MM.1S (cell line): ENCODE measurements at regions not wholly inside any gene's neighbourhood (a gene's known extent, or its start where the extent isn't known, plus 50 kb on each side); places are given as distances from the start of the nearest gene placed in this dataset.

Source experiments
- DNase-seq: peaks from one replicate; pipeline ENCODE4 v3.0.0-alpha.2; 2015
- H2AFZ ChIP-seq: fragments of 300-600 bp; sonication (generic); 2 replicates; pipeline ENCODE4 v1.6.0; 2016; ENCODE audit warnings: antibody characterized with exemption, low read length
- H3F3A ChIP-seq: fragments of 300-600 bp; sonication (generic); 2 replicates; pipeline ENCODE4 v1.6.1; 2016; ENCODE audit warnings: mild to moderate bottlenecking, antibody characterized with exemption, low read length, moderate library complexity, mixed read lengths; ENCODE audit not compliant: insufficient read depth
- H3K27ac ChIP-seq: fragments of 300-600 bp; sonication (generic); 2 replicates; pipeline ENCODE4 v1.5.1; 2016; ENCODE audit warnings: mild to moderate bottlenecking, low read length
- H3K27me3 ChIP-seq: fragments of 300-600 bp; sonication (generic); replicated peaks from 2 replicates; pipeline ENCODE4 v1.6.0; 2016; ENCODE audit warnings: low read length; ENCODE audit not compliant: insufficient read depth
- H3K36me3 ChIP-seq: fragments of 300-600 bp; sonication (generic); replicated peaks from 2 replicates; pipeline ENCODE4 v1.6.1; 2016; ENCODE audit warnings: mild to moderate bottlenecking, low read length, mixed read lengths; ENCODE audit not compliant: insufficient read depth
- H3K4me1 ChIP-seq: fragments of 300-600 bp; sonication (generic); 2 replicates; pipeline ENCODE4 v1.6.1; 2016; ENCODE audit warnings: low read length, mixed read lengths
- H3K4me2 ChIP-seq: fragments of 300-600 bp; sonication (generic); 2 replicates; pipeline ENCODE4 v1.6.0; 2016; ENCODE audit warnings: low read depth, low read length
- H3K4me3 ChIP-seq: fragments of 300-600 bp; sonication (generic); 2 replicates; pipeline ENCODE4 v1.5.1; 2016; ENCODE audit warnings: low read length, mixed read lengths
- H3K79me2 ChIP-seq: fragments of 300-600 bp; sonication (generic); 2 replicates; pipeline ENCODE4 v1.6.1; 2016; ENCODE audit warnings: mixed run types, low read length, mixed read lengths
- H3K9ac ChIP-seq: fragments of 300-600 bp; sonication (generic); 2 replicates; pipeline ENCODE4 v1.6.1; 2016; ENCODE audit warnings: low read length, mixed read lengths
- H3K9me2 ChIP-seq: fragments of 300-600 bp; sonication (generic); replicated peaks from 2 replicates; pipeline ENCODE4 v1.6.1; 2016; ENCODE audit warnings: mild to moderate bottlenecking, low read length, mixed read lengths; ENCODE audit not compliant: insufficient read depth
- H3K9me3 ChIP-seq: fragments of 300-600 bp; sonication (generic); replicated peaks from 2 replicates; pipeline ENCODE4 v1.6.1; 2016; ENCODE audit warnings: mild to moderate bottlenecking, low read length, mixed read lengths; ENCODE audit not compliant: insufficient read depth
- H4K20me1 ChIP-seq: fragments of 300-600 bp; sonication (generic); 2 replicates; pipeline ENCODE4 v1.6.1; 2016; ENCODE audit warnings: mild to moderate bottlenecking, low read length, moderate library complexity, mixed read lengths; ENCODE audit not compliant: insufficient read depth
- CTCF ChIP-seq: fragments of 300-600 bp; sonication (generic); IDR thresholded peaks from 2 replicates; pipeline ENCODE4 v1.5.1; 2016; ENCODE audit warnings: antibody characterized with exemption, low read length, mixed read lengths
- EZH2 ChIP-seq: fragments of 300-600 bp; sonication (generic); optimal IDR thresholded peaks from 2 replicates; pipeline ENCODE3; 2017; ENCODE audit warnings: low read depth, mild to moderate bottlenecking, antibody characterized with exemption, low read length, mixed read lengths
- EZH2phosphoT487 ChIP-seq: fragments of 300-600 bp; sonication (generic); IDR thresholded peaks from 2 replicates; pipeline ENCODE4 v1.6.1; 2018; ENCODE audit warnings: antibody characterized with exemption, low read length

GRCh38 chr9:99336531-99336930, 114.4 kb downstream of the SEC61B start:
- Histone ChIP-seq H3K27ac (no peak overlapping the region), H3K4me1 (no peaks in the 10 kb centered on the region), H3F3A (no peaks in the 10 kb centered on the region), H3K9me3 (no peaks in the 10 kb centered on the region), H3K27me3 (no peaks in the 10 kb centered on the region), H4K20me1 (no peaks in the 10 kb centered on the region), H3K79me2 (no peaks in the 10 kb centered on the region), H3K9ac (no peak overlapping the region), H2AFZ (no peak overlapping the region), H3K36me3 (no peaks in the 10 kb centered on the region), H3K9me2 (no peaks in the 10 kb centered on the region), H3K4me2 (no peak overlapping the region), H3K4me3 (no peak overlapping the region)
- no peak for DNase-seq
- no peak for TF ChIP-seq EZH2

- Histone ChIP-seq H3K4me3 (no peak overlapping the region), H3K9me2 (no peaks in the 10 kb centered on the region), H3K27ac (no peak overlapping the region), H2AFZ (no peak overlapping the region), H3F3A (no peaks in the 10 kb centered on the region), H3K4me1 (no peaks in the 10 kb centered on the region), H3K9me3 (no peaks in the 10 kb centered on the region), H3K79me2 (no peaks in the 10 kb centered on the region), H3K27me3 (no peaks in the 10 kb centered on the region), H4K20me1 (no peaks in the 10 kb centered on the region), H3K4me2 (no peak overlapping the region), H3K9ac (no peak overlapping the region), H3K36me3 (no peaks in the 10 kb centered on the region)
- DNase-seq, result no peak
- no peak for TF ChIP-seq EZH2
- no peak for TF ChIP-seq EZH2phosphoT487
- no peak for TF ChIP-seq CTCF
These were observed 118.2 kb downstream of the SEC61B start for GRCh38 chr9:99340281-99340680.

- TF ChIP-seq CTCF (no peak), EZH2phosphoT487 (no peak), EZH2 (no peak)
- Histone ChIP-seq H3K36me3 (no peaks in the 10 kb centered on the region), H2AFZ (no peak overlapping the region), H4K20me1 (no peaks in the 10 kb centered on the region), H3K9ac (no peak overlapping the region), H3F3A (no peaks in the 10 kb centered on the region), H3K9me2 (no peaks in the 10 kb centered on the region), H3K27me3 (no peaks in the 10 kb centered on the region), H3K79me2 (no peaks in the 10 kb centered on the region), H3K9me3 (no peaks in the 10 kb centered on the region), H3K4me3 (no peak overlapping the region), H3K27ac (no peak overlapping the region), H3K4me1 (no peaks in the 10 kb centered on the region), H3K4me2 (no peak overlapping the region)
- DNase-seq, result no peak
These were observed 119.6 kb downstream of the SEC61B start for GRCh38 chr9:99341686-99342085.

GRCh38 chr9:99345451-99345850, 123.4 kb downstream of the SEC61B start:
- TF ChIP-seq EZH2phosphoT487 (no peak), EZH2 (no peak), CTCF (no peak)
- H3K9me3 ChIP-seq, result no peaks in the 10 kb centered on the region
- no peak overlapping the region for H2AFZ ChIP-seq
- H3K27me3 ChIP-seq, result no peaks in the 10 kb centered on the region
- H3K27ac ChIP-seq, result no peak overlapping the region
- DNase-seq, result no peak
- H3K4me3 ChIP-seq, result no peak overlapping the region
- no peak overlapping the region for H3K4me2 ChIP-seq
- H3K4me1 ChIP-seq, result no peaks in the 10 kb centered on the region
- H3K36me3 ChIP-seq, result no peaks in the 10 kb centered on the region
- H3F3A ChIP-seq, result no peaks in the 10 kb centered on the region
- H3K9me2 ChIP-seq, result no peaks in the 10 kb centered on the region
- H3K79me2 ChIP-seq, result no peaks in the 10 kb centered on the region
- no peak overlapping the region for H3K9ac ChIP-seq
- H4K20me1 ChIP-seq, result no peaks in the 10 kb centered on the region
